ENCODE measurements at regions not wholly inside any gene's neighbourhood (a gene's known extent, or its start where the extent isn't known, plus 50 kb on each side); places are given as distances from the start of the nearest gene placed in this dataset.

DNA sequence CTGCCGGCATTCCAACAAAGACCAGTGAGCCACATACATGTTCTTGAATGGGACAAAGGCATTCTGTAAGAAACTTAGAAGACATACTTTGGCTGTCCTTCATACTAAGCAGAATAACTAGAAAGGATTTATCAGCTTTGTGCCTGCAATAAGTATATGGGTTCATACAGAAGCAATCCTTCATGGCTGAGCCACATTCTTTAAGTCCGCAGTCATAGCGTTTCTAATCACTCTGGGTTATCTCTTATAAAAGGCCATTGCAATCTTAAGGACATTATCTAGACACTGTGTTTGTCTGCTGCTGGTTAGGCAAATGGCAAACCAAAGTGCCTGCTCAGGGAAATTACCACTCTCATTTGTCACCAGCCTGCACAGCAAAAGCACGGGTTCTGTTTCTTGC is 488.4 kb downstream of the ACTR3B start:
- TF ChIP-seq ZBTB7A (IDR thresholded peaks at IDR 0.05; ENCODE audit: low read depth): no peak
- TF ChIP-seq, protein P1, sequence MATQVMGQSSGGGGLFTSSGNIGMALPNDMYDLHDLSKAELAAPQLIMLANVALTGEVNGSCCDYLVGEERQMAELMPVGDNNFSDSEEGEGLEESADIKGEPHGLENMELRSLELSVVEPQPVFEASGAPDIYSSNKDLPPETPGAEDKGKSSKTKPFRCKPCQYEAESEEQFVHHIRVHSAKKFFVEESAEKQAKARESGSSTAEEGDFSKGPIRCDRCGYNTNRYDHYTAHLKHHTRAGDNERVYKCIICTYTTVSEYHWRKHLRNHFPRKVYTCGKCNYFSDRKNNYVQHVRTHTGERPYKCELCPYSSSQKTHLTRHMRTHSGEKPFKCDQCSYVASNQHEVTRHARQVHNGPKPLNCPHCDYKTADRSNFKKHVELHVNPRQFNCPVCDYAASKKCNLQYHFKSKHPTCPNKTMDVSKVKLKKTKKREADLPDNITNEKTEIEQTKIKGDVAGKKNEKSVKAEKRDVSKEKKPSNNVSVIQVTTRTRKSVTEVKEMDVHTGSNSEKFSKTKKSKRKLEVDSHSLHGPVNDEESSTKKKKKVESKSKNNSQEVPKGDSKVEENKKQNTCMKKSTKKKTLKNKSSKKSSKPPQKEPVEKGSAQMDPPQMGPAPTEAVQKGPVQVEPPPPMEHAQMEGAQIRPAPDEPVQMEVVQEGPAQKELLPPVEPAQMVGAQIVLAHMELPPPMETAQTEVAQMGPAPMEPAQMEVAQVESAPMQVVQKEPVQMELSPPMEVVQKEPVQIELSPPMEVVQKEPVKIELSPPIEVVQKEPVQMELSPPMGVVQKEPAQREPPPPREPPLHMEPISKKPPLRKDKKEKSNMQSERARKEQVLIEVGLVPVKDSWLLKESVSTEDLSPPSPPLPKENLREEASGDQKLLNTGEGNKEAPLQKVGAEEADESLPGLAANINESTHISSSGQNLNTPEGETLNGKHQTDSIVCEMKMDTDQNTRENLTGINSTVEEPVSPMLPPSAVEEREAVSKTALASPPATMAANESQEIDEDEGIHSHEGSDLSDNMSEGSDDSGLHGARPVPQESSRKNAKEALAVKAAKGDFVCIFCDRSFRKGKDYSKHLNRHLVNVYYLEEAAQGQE (IDR thresholded peaks at IDR 0.05; ENCODE audit: low read depth): no peak
- no peak for TF ChIP-seq RAD21 (IDR thresholded peaks at IDR 0.05; ENCODE audit: low read depth)
- TF ChIP-seq EP300 (IDR thresholded peaks at IDR 0.05; ENCODE audit: borderline replicate concordance): no peak
- no peak for TF ChIP-seq EGR1 (IDR thresholded peaks at IDR 0.05)
- TF ChIP-seq TAF1 (IDR thresholded peaks at IDR 0.05; ENCODE audit: low read depth): no peak
- no peak for TF ChIP-seq TEAD4 (IDR thresholded peaks at IDR 0.05)
- TF ChIP-seq YY1 (IDR thresholded peaks at IDR 0.05; ENCODE audit: low read depth): no peak
- TF ChIP-seq, protein P2, sequence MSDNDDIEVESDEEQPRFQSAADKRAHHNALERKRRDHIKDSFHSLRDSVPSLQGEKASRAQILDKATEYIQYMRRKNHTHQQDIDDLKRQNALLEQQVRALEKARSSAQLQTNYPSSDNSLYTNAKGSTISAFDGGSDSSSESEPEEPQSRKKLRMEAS (IDR thresholded peaks at IDR 0.05): no peak
- TF ChIP-seq NFIC (IDR thresholded peaks at IDR 0.05): no peak
- no peak for TF ChIP-seq FOXM1 (IDR thresholded peaks at IDR 0.05; ENCODE audit: borderline replicate concordance, low read depth)
- TF ChIP-seq CREB1 (IDR thresholded peaks at IDR 0.05; ENCODE audit: low read depth): no peak
- TF ChIP-seq, protein P3, sequence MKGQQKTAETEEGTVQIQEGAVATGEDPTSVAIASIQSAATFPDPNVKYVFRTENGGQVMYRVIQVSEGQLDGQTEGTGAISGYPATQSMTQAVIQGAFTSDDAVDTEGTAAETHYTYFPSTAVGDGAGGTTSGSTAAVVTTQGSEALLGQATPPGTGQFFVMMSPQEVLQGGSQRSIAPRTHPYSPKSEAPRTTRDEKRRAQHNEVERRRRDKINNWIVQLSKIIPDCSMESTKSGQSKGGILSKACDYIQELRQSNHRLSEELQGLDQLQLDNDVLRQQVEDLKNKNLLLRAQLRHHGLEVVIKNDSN (IDR thresholded peaks at IDR 0.05): no peak
- TF ChIP-seq CEBPB (IDR thresholded peaks at IDR 0.05): no peak
- no peak for TF ChIP-seq TCF12 (IDR thresholded peaks at IDR 0.05; ENCODE audit: low read depth)

DNA sequence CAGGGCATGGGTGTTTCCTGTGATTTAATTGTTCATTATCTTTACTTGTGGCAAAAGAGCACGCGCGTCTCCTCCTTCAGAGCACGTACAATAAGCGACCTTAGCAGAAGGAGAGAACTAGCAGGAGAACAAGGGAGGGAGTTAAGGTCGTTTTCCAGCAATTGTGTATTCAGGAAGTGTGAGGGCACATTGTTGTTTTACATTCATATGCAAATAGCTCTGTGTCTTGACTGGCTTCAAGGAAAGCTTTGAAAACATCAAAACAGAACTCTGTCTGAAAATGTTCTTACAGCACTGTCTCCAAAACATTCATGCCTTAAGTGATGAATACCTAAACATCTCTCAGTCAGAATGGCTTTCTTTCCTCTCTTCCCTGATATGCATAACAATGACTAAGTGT is 499.1 kb downstream of the ACTR3B start:
- TF ChIP-seq EGR1 (IDR thresholded peaks at IDR 0.05) (no peak), TCF12 (IDR thresholded peaks at IDR 0.05; ENCODE audit: low read depth) (no peak), RAD21 (IDR thresholded peaks at IDR 0.05; ENCODE audit: low read depth) (no peak)
- TF ChIP-seq, protein P3 (IDR thresholded peaks at IDR 0.05): no peak

DNA sequence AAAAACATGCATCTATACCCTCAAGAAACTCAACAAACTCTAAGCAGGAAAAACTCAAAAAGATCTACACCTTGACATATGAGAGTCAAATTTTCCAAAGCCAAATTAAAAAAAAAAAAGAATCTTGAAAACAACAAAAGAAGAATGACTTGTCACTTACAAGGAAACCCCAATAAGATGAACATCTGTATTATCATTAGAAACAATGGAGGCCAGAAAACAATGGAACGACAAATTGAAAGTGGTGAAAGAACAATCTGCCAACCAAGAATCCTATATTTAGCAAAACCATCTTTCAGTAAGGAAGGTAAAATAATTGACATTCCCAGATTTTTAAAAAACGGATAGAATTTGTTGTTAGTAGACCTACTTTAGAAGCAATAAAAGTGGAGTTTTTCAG is 516.8 kb downstream of the ACTR3B start:
- no peak for TF ChIP-seq YY1 (IDR thresholded peaks at IDR 0.05; ENCODE audit: low read depth)
- TF ChIP-seq RAD21 (IDR thresholded peaks at IDR 0.05; ENCODE audit: low read depth): no peak
- TF ChIP-seq ZBTB7A (IDR thresholded peaks at IDR 0.05; ENCODE audit: low read depth): no peak
- TF ChIP-seq, protein P1 (IDR thresholded peaks at IDR 0.05; ENCODE audit: low read depth): no peak
- TF ChIP-seq TAF1 (IDR thresholded peaks at IDR 0.05; ENCODE audit: low read depth): no peak
- no peak for TF ChIP-seq TCF12 (IDR thresholded peaks at IDR 0.05; ENCODE audit: low read depth)
- no peak for TF ChIP-seq CEBPB (IDR thresholded peaks at IDR 0.05)
- TF ChIP-seq EGR1 (IDR thresholded peaks at IDR 0.05): no peak
- TF ChIP-seq CREB1 (IDR thresholded peaks at IDR 0.05; ENCODE audit: low read depth): no peak
- TF ChIP-seq EP300 (IDR thresholded peaks at IDR 0.05; ENCODE audit: borderline replicate concordance): no peak
- TF ChIP-seq, protein P2 (IDR thresholded peaks at IDR 0.05): no peak

DNA sequence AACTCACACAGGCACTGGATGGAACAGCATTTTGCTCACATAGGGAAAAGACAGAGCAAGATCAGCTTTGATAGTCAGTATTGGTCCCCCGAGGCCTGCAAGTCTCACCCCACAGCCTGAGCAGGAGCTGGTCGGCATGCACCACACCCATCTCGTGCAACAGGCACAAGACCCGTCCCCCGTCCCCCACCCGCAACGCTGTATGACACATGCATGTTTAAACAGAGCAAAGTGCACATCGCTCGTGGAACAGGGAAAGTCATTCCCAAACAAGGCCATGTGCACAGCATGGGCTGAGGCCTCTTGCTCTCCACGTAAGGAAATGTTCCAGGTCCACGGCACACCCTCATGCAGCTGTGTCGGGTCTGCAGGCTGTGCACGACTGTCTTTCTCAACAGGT is 527.2 kb downstream of the ACTR3B start:
- TF ChIP-seq CEBPB (IDR thresholded peaks at IDR 0.05): no peak
- TF ChIP-seq, protein P2 (IDR thresholded peaks at IDR 0.05): no peak
- no peak for TF ChIP-seq EP300 (IDR thresholded peaks at IDR 0.05; ENCODE audit: borderline replicate concordance)
- TF ChIP-seq ZBTB7A (IDR thresholded peaks at IDR 0.05; ENCODE audit: low read depth): no peak
- TF ChIP-seq, protein P3 (IDR thresholded peaks at IDR 0.05): no peak
- TF ChIP-seq NFIC (IDR thresholded peaks at IDR 0.05): no peak
- TF ChIP-seq CREB1 (IDR thresholded peaks at IDR 0.05; ENCODE audit: low read depth): no peak
- TF ChIP-seq YY1 (IDR thresholded peaks at IDR 0.05; ENCODE audit: low read depth): no peak
- no peak for TF ChIP-seq TEAD4 (IDR thresholded peaks at IDR 0.05)
- TF ChIP-seq RAD21 (IDR thresholded peaks at IDR 0.05; ENCODE audit: low read depth): no peak
- TF ChIP-seq, protein P1 (IDR thresholded peaks at IDR 0.05; ENCODE audit: low read depth): no peak
- TF ChIP-seq TAF1 (IDR thresholded peaks at IDR 0.05; ENCODE audit: low read depth): no peak
